HCT116 (cell line): ENCODE measurements at regions not wholly inside any gene's neighbourhood (a gene's known extent, or its start where the extent isn't known, plus 50 kb on each side); places are given as distances from the start of the nearest gene placed in this dataset.

Experiments used
- ATAC-seq: fragments of 200-7000 bp; cut with Tn5 transposase; 2 replicates; pipeline ENCODE4 v1.9.1; 2020; ENCODE audit warnings: mild to moderate bottlenecking, moderate library complexity
- BruUV-seq: library from RNA; stranded (reverse); fragments of 400-500 nt; replicated peaks from 2 replicates; lab custom pipeline; 2021; lab: Mats Ljungman, UMichigan
- CTCF ChIA-PET: fragments of 300-600 bp; sonication (Branson Sonifier 250); formaldehyde crosslinking; loops from one replicate; lab custom pipeline; 2021; ENCODE audit warnings: antibody characterized with exemption; lab: Charles Lee
- POLR2A ChIA-PET: fragments of 300-600, 350-600 bp; sonication (Branson Sonifier 250); formaldehyde crosslinking; loops from one replicate; lab custom pipeline; 2021; ENCODE audit warnings: antibody characterized with exemption; lab: Charles Lee
- RAD21 ChIA-PET, 2 experiments: fragments of 300-600 bp; sonication (Branson Sonifier 250); formaldehyde crosslinking; loops; one replicate each; lab custom pipeline; 2023; ENCODE audit warnings: low total read pairs in 2 of 2; ENCODE audit not compliant: uncharacterized antibody in 2 of 2, unreplicated experiment in 2 of 2, low non-redundant PET in 1 of 2; lab: Charles Lee
- DNase-seq: peaks from one replicate; pipeline ENCODE4 v3.0.0-alpha.2; 2010; ENCODE audit warnings: low read depth, low spot score
- H2AFZ ChIP-seq: fragments of 200-600 bp; shearing (Covaris generic), sonication (generic); 2 replicates; pipeline ENCODE4 v1.6.1; 2017; ENCODE audit warnings: low read depth, mixed run types, mixed read lengths, antibody characterized with exemption, low read length; ENCODE audit not compliant: poor library complexity, severe bottlenecking
- H3K27ac ChIP-seq: 2 replicates; pipeline ENCODE4 v1.5.1; 2012; ENCODE audit warnings: low read depth, low read length
- H3K27me3 ChIP-seq: fragments of 200-600 bp; sonication (generic); 2 replicates; pipeline ENCODE4 v1.6.1; 2016; ENCODE audit warnings: mixed run types, low read length, mixed read lengths; ENCODE audit not compliant: insufficient read depth
- H3K36me3 ChIP-seq, 2 experiments: fragments of 200-500 bp in 1 of 2; fragments of 200-600 bp in 1 of 2; sonication (Bioruptor generic) in 1 of 2; sonication (generic) in 1 of 2; 2 replicates each; pipeline versions ENCODE4 v1.5.1 to v1.6.1; 2014 to 2016; ENCODE audit warnings: low read length in 2 of 2, inconsistent platforms in 1 of 2, mixed read lengths in 1 of 2, mixed run types in 1 of 2; ENCODE audit not compliant: insufficient read depth in 2 of 2, control insufficient read depth in 1 of 2
- H3K4me1 ChIP-seq, 2 experiments: fragments of 200-600 bp in 1 of 2; sonication (generic) in 1 of 2; 2 replicates each; pipeline versions ENCODE4 v1.5.1 to v1.6.1; 2012 to 2017; ENCODE audit warnings: low read length in 2 of 2, inconsistent platforms in 1 of 2, mild to moderate bottlenecking in 1 of 2, mixed read lengths in 1 of 2, mixed run types in 1 of 2, moderate library complexity in 1 of 2; ENCODE audit not compliant: insufficient read depth in 2 of 2, control insufficient read depth in 1 of 2
- H3K4me2 ChIP-seq: fragments of 200-600 bp; sonication (generic); 2 replicates; pipeline ENCODE4 v1.6.1; 2017; ENCODE audit warnings: mixed run types, low read length, mixed read lengths
- H3K4me3 ChIP-seq, 2 experiments: fragments of 200-600 bp in 1 of 2; sonication (generic) in 1 of 2; replicated peaks in 1 of 2; 2 replicates each; pipeline ENCODE4 v1.5.1; 2011 to 2016; ENCODE audit warnings: low read length in 2 of 2, control low read depth in 1 of 2, low read depth in 1 of 2, mild to moderate bottlenecking in 1 of 2, mixed read lengths in 1 of 2, mixed run types in 1 of 2
- H3K79me2 ChIP-seq: fragments of 200-600 bp; sonication (generic); 2 replicates; pipeline ENCODE4 v1.6.1; 2017; ENCODE audit warnings: mild to moderate bottlenecking, mixed run types, low read length, moderate library complexity, mixed read lengths; ENCODE audit not compliant: insufficient read depth
- H3K9ac ChIP-seq: fragments of 200-600 bp; sonication (generic); 2 replicates; pipeline ENCODE4 v1.6.1; 2016; ENCODE audit warnings: low read length, mixed read lengths
- H3K9me2 ChIP-seq: fragments of 200-600 bp; sonication (generic), shearing (Covaris generic); 2 replicates; pipeline ENCODE4 v1.6.1; 2017; ENCODE audit warnings: mixed run types, mild to moderate bottlenecking, moderate library complexity; ENCODE audit not compliant: insufficient read depth
- H3K9me3 ChIP-seq, 2 experiments: fragments of 200-500 bp in 1 of 2; fragments of 200-600 bp in 1 of 2; sonication (Bioruptor generic) in 1 of 2; sonication (generic) in 1 of 2; 2 replicates each; pipeline ENCODE4 v1.6.1; 2014 to 2017; ENCODE audit warnings: low read length in 2 of 2, mixed read lengths in 2 of 2, inconsistent platforms in 1 of 2, low read depth in 1 of 2, mild to moderate bottlenecking in 1 of 2, mixed run types in 1 of 2, moderate library complexity in 1 of 2; ENCODE audit not compliant: control insufficient read depth in 1 of 2, insufficient read depth in 1 of 2
- H4K20me1 ChIP-seq: fragments of 200-600 bp; sonication (generic), shearing (Covaris generic); 2 replicates; pipeline ENCODE4 v1.6.1; 2017; ENCODE audit warnings: mixed run types, mild to moderate bottlenecking, moderate library complexity; ENCODE audit not compliant: insufficient read depth
- CEBPB ChIP-seq: IDR thresholded peaks from 2 replicates; pipeline ENCODE4 v1.6.1; 2012; ENCODE audit warnings: low read depth
- EGR1 ChIP-seq: IDR thresholded peaks from 2 replicates; pipeline ENCODE4 v1.6.1; 2012; ENCODE audit warnings: low read depth
- ELF1 ChIP-seq: IDR thresholded peaks from 2 replicates; pipeline ENCODE4 v1.6.1; 2012; ENCODE audit warnings: low read depth, borderline replicate concordance
- EZH2phosphoT487 ChIP-seq: fragments of 200-600 bp; IDR thresholded peaks from 2 replicates; pipeline ENCODE4 v1.6.1; 2018; ENCODE audit warnings: antibody characterized with exemption, borderline replicate concordance
- POLR2A ChIP-seq: IDR thresholded peaks from 2 replicates; pipeline ENCODE4 v1.7.0; 2011; ENCODE audit warnings: borderline replicate concordance; ENCODE audit not compliant: insufficient read depth, insufficient read length; ENCODE audit errors: extremely low read depth
- RAD21 ChIP-seq: IDR thresholded peaks from 2 replicates; pipeline ENCODE4 v1.6.1; 2012; ENCODE audit warnings: low read depth, mild to moderate bottlenecking
- SIN3A ChIP-seq: IDR thresholded peaks from 2 replicates; pipeline ENCODE4 v1.6.1; 2012; ENCODE audit warnings: low read depth
- SP1 ChIP-seq: IDR thresholded peaks from 2 replicates; pipeline ENCODE4 v1.6.1; 2012; ENCODE audit warnings: low read depth
- intact Hi-C: fragments of 100-400 bp; cut with micrococcal nuclease; formaldehyde crosslinking; loops from 2 replicates; pipeline ENCODE4 v1.10.0; 2022
- TF ChIP-seq, protein P1 (sequence below): IDR thresholded peaks from 2 replicates; pipeline ENCODE4 v1.6.1; 2012; ENCODE audit warnings: low read depth
- TF ChIP-seq, protein P2 (sequence below): IDR thresholded peaks from 2 replicates; pipeline ENCODE4 v1.6.1; 2012
- TF ChIP-seq, protein P3 (sequence below): IDR thresholded peaks from 2 replicates; pipeline ENCODE4 v1.6.1; 2011; ENCODE audit warnings: mild to moderate bottlenecking, low read length, moderate library complexity; ENCODE audit not compliant: insufficient replicate concordance; ENCODE audit errors: extremely low read depth

DNA sequence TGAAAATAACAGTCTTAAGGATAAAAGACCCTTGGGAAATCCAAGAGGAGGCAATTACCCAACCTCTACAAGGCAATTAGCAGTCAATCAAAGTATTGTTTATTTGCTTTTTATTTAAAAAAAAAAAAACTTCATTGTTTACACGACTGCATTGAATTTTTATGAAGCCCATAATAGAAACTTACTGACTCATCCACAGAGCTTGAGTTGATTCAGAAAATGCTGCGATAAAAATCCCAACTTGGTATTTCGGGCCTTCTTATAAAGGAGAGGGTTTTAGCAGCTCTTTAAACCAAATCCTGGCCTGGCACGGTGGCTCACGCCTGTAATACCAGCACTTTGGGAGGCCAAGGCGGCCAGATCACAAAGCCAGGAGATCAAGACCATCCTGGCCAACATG lies 69.2 kb upstream of the PALS2 start:
- DNase-seq: no peak
- Histone ChIP-seq H3K4me3 (no peak overlapping the region), H3K9me2 (no peaks in the 10 kb centered on the region), H3K27me3 (no peaks in the 10 kb centered on the region; the same call in 1 of the 2 replicates), H3K4me2 (no peak overlapping the region), H3K36me3 (no peaks in the 10 kb centered on the region), H4K20me1 (no peaks in the 10 kb centered on the region), H3K27ac (no peak overlapping the region), H3K9ac (no peak overlapping the region), H3K4me1 (no peaks in the 10 kb centered on the region), H3K9me3 (no peaks in the 10 kb centered on the region), H2AFZ (no peak overlapping the region), H3K79me2 (no peaks in the 10 kb centered on the region)
- ChIA-PET CTCF (no interaction called here), POLR2A (interaction anchor here (0.7 kb wide), 1 partner anchor 15 kb away, joined by 5 read pairs; no protein-coding TSS in a partner anchor), RAD21 (no interaction called here)
- TF ChIP-seq, protein P1, sequence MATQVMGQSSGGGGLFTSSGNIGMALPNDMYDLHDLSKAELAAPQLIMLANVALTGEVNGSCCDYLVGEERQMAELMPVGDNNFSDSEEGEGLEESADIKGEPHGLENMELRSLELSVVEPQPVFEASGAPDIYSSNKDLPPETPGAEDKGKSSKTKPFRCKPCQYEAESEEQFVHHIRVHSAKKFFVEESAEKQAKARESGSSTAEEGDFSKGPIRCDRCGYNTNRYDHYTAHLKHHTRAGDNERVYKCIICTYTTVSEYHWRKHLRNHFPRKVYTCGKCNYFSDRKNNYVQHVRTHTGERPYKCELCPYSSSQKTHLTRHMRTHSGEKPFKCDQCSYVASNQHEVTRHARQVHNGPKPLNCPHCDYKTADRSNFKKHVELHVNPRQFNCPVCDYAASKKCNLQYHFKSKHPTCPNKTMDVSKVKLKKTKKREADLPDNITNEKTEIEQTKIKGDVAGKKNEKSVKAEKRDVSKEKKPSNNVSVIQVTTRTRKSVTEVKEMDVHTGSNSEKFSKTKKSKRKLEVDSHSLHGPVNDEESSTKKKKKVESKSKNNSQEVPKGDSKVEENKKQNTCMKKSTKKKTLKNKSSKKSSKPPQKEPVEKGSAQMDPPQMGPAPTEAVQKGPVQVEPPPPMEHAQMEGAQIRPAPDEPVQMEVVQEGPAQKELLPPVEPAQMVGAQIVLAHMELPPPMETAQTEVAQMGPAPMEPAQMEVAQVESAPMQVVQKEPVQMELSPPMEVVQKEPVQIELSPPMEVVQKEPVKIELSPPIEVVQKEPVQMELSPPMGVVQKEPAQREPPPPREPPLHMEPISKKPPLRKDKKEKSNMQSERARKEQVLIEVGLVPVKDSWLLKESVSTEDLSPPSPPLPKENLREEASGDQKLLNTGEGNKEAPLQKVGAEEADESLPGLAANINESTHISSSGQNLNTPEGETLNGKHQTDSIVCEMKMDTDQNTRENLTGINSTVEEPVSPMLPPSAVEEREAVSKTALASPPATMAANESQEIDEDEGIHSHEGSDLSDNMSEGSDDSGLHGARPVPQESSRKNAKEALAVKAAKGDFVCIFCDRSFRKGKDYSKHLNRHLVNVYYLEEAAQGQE: no peak
- TF ChIP-seq CEBPB: no peak
- TF ChIP-seq SP1: no peak
- no peak for TF ChIP-seq RAD21
- TF ChIP-seq, protein P2, sequence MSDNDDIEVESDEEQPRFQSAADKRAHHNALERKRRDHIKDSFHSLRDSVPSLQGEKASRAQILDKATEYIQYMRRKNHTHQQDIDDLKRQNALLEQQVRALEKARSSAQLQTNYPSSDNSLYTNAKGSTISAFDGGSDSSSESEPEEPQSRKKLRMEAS: no peak
- intact Hi-C loops: no loop called here
- no peak for ATAC-seq
- no TSS peak for BruUV-seq

DNA sequence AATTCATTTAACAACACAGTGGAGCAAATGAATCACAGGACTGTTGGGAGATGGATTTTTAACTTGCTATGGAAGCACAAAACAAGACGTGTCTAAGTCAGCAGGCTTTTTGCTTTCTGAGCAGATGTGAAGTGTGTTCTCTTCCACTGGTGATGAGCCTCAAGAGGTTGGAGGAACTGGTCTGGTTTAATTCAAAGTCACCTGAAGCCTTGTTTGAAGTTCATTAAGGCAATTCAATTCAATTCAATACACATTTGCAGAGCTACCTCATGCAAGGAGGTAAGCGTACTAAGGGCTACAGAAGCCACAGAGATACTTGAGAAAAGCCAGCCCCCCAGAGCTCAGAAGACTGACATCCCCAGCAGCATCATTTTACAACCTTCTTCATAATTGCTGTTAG lies 68.4 kb upstream of the PALS2 start:
- H3K4me2 ChIP-seq: no peak overlapping the region
- H3K36me3 ChIP-seq: no peaks in the 10 kb centered on the region
- POLR2A ChIA-PET: no interaction called here
- no peak overlapping the region for H3K9ac ChIP-seq
- no peak overlapping the region for H3K27ac ChIP-seq
- no peak for TF ChIP-seq EGR1
- TF ChIP-seq POLR2A: no peak
- TF ChIP-seq, protein P2: no peak
- TF ChIP-seq SIN3A: no peak
- no peak for TF ChIP-seq ELF1
- TF ChIP-seq, protein P3, sequence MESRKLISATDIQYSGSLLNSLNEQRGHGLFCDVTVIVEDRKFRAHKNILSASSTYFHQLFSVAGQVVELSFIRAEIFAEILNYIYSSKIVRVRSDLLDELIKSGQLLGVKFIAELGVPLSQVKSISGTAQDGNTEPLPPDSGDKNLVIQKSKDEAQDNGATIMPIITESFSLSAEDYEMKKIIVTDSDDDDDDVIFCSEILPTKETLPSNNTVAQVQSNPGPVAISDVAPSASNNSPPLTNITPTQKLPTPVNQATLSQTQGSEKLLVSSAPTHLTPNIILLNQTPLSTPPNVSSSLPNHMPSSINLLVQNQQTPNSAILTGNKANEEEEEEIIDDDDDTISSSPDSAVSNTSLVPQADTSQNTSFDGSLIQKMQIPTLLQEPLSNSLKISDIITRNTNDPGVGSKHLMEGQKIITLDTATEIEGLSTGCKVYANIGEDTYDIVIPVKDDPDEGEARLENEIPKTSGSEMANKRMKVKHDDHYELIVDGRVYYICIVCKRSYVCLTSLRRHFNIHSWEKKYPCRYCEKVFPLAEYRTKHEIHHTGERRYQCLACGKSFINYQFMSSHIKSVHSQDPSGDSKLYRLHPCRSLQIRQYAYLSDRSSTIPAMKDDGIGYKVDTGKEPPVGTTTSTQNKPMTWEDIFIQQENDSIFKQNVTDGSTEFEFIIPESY: no peak
- TF ChIP-seq EZH2phosphoT487: no peak
- TF ChIP-seq, all 23 proteins: peak for 0
- Histone ChIP-seq H3K4me3 (no peak overlapping the region), H3K27me3 (peaks cover 1% of the 10 kb centered on the region), H3K4me1 (no peaks in the 10 kb centered on the region), H3K9me2 (no peaks in the 10 kb centered on the region), H3K9me3 (no peaks in the 10 kb centered on the region), H2AFZ (no peak overlapping the region), H3K79me2 (no peaks in the 10 kb centered on the region), H4K20me1 (no peaks in the 10 kb centered on the region)
- no peak for ATAC-seq
- ChIA-PET RAD21 (no interaction called here), CTCF (no interaction called here)
- no TSS peak for BruUV-seq
- intact Hi-C loops: no loop called here
- no peak for DNase-seq
